H4 (cell line): ENCODE measurements at regions not wholly inside any gene's neighbourhood (a gene's known extent, or its start where the extent isn't known, plus 50 kb on each side); places are given as distances from the start of the nearest gene placed in this dataset.
A peak's percentile ranks its signal among the peaks of the same experiment; 100 is the strongest.
"Not testable (repeated sequence)": the region's sequence is repeated elsewhere in the genome, so short reads cannot be mapped to it uniquely, and the experiment has no call there.

Experiments
- DNase-seq: peaks from one replicate; pipeline ENCODE4 v3.0.0-alpha.2; 2015; ENCODE audit warnings: low spot score

GRCh38 chr2:72031346-72032110, 116.1 kb downstream of the CYP26B1 start:
- DNase-seq, result no peak

DNA sequence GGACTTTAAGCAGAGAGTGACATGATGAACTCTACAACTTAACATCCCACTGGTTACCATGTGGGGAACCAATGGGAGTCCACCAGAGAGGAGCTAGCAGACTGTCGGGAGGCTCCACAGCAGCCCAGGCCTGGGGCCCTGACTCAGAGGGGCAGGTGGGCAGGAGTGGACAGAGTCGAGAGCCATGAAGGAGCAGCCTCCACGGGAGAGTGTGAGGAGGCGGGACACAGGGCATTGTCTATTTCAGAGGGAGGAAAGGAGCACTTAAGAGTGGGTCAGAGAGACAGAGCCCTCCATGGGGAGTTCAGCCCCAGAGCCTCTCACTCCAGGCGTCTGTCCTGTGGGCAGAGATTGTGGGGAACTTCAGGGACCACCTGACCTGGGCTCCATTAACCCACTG, 118.7 kb downstream of the CYP26B1 start:
- no peak for DNase-seq

GRCh38 chr2:72028351-72028995, 119.2 kb downstream of the CYP26B1 start:
- DNase-seq, result no peak

DNA sequence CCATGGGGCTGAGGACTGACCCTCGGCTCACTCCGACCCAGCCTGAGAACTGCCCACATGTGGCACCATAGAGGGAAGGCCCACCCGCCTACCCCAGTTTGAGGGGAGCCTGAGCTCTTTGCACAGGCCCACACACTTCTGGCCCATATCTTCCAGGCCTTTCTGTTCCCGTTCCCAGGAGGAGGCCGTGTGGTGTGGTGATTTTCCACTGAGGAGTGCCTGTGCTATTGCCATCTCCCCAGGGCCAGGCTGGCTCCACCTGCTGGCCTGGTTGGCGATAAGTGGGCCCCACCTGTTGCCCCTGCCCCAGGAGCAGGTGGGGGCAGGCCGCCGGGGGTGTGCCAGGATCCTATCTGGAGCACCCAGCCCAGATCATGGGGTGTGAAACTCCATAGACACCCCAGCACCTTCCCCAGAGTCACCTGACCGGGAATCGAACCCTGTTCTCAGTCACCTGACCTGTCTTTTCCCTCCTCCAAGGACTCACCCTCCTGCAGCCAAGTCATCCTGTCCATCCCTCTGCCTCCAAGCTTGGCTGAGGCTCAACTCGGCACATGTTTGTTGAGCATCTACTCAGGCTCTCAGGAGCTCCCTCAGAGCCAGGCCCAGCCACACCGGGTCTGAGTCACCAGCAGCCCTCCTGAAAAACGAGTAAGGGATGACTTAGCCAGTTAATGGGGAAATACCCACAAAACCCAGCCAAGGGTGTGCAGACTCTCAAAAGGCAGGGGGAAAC, 120.1 kb downstream of the CYP26B1 start:
- no peak for DNase-seq

DNA sequence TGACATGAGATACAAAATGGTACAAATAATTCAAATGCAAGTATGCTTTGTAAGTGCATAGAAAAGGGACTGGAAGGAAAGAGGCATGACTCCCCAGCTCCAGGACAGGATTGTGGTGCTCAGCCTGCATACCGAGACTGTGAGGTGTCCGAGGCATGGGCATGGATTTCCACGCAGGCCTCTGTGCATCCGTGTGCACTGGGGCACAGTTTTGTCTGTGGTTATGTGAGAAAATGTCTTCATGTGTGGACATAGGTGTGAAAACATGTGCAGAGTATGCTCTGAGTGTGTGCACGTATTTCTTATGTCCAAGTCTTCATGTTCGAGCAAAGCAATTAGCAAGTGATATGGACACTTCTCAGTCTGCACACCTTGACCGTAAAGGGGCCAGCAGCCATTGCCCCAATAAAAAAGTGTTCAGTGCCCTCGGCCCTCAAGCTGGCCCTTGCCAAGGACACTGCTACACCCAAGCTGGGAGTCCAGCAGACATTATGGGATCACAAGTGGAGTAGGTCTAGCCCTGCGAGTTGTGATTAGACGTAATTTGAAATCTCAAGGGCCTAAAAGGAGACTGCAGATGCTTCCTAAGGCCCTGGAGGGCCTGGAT, 120.7 kb downstream of the CYP26B1 start:
- no peak for DNase-seq

DNA sequence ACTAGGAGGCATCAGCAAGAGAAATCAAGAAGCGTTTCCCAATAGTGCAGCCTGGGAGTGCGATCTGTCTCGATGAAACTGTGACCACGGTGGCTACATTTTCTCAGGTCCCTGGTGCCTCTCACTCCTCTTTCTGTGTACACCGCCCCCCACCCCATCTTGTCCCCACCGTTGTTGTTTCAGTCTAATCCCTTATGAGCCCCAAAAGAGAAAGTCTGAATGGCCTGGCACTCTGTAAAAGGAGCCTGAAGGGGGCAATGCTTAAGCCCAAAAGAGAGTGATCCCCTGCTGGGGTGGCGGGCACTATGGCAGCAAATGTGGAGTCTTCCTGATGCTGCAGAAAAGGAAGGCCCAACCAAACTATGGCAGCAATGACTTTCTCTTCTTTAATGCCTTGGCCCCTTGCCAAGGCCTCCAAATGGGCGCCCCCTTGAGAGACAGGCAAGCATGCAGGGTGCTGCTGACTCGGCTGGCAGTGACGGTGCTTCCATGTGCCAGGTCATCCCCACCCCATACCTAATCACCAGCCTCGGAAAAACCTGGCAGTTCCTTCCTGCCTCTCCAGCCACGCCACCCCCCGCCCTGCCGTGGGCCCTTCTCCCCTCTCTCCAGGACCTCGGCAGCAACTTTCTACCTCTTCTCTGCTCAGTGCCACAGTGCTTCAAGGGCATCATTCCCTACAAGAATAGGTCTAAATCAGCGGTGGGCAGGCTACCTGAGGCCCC, 123.0 kb downstream of the CYP26B1 start:
- DNase-seq, result no peak

- DNase-seq, result no peak
Measured at GRCh38 chr2:72023678-72024390, 123.8 kb downstream of the CYP26B1 start.

- not testable (repeated sequence) for DNase-seq
Measured at GRCh38 chr2:72021371-72021770, 126.3 kb downstream of the CYP26B1 start.

GRCh38 chr2:72015266-72015665, 132.4 kb downstream of the CYP26B1 start:
- no peak for DNase-seq

DNA sequence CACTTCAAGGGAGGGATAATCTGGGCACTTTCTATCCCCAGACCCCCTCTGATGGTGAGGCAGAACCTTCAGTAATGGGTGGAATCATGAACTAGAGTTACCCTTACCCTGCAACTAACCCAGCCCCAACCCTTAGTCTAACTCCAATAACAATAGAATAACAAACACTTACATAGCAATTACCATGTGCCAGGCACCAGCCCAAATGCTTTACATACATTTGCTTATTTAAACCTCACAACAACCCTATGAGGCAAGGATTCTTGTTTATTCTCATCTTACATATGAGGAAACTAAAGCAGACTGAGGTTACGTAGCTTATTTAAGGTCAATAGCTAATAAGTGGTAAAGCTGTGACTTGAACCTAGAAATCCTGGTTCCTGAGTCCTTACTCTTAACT, 132.8 kb downstream of the CYP26B1 start:
- DNase-seq, result no peak

DNA sequence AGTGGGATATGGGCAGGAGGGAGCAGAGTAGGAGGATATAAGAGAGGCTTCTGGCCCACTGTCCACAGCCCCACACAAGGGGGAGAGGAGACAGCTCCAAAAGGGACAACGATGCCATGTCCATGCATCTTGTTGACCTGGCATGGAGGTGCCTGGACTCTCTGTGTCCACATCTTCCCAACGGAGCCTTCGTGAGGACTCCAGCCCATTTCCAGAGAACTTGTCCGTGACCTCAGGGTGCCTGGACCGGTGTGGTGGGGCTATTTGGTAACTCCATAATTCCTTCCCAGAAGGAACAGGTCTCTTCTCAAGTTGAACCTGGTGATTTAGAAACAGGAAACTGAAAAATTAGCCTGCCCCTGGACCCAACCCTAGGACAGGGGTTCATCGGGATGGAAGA, 133.9 kb downstream of the CYP26B1 start:
- DNase-seq, result no peak

GRCh38 chr2:72012886-72013574, 134.6 kb downstream of the CYP26B1 start:
- DNase-seq, result no peak

DNA sequence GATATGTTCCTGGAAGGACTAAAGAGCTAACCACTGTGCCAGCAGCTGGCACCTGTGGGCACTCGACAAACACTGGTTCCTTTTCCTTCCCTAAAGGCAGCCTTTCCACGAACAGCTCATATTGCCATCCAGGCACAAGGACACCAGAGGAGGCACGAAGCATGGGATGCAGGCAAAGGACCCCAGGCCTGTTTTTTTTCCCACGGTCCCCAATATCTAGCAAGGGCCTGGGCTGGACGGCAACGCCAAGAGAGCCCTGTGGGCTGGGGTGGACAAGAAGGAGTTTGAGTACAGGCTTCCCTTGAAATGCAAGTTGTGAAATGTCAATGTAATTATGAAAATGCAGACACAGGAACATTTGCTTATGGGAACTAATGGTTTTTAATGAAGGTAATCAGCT, 135.9 kb downstream of the CYP26B1 start:
- DNase-seq, result no peak

GRCh38 chr2:72011370-72011689, 136.3 kb downstream of the CYP26B1 start:
- DNase-seq, result no peak

- no peak for DNase-seq
Measured at GRCh38 chr2:72010647-72011369, 136.9 kb downstream of the CYP26B1 start.

GRCh38 chr2:72008608-72009007, 139.1 kb downstream of the CYP26B1 start:
- DNase-seq, result no peak

- DNase-seq, result no peak
Measured at GRCh38 chr2:72007402-72007801, 140.3 kb downstream of the CYP26B1 start.

DNA sequence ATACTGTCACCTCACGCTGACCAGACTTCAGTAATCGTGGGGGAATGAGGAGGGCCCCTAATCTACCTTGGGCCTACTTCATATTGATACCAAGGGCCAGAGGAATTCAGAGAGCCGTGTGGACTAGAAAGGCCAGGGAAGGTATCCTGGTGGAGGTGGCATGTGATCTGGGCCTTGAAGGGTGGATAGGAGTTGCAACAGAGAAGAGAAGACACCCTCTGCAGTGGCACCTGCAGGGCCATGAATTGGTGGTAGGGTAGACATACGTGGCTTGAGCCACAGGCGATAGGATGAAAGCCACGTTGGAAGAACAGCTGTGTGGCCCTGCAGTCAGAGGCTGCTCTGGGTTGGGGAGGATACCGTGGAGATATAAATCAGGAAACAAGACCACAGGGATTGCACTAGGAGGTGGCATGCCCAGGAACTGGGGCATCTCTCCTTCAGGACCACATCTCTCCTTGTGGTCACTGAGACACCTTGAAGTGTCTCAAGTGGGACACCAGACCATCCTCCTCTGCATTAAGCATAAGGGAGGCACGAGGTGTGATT, 141.4 kb downstream of the CYP26B1 start:
- no peak for DNase-seq

- peak; percentile 1 for DNase-seq
Measured at GRCh38 chr2:72004976-72005375, 142.7 kb downstream of the CYP26B1 start.
